HG03571 (cell line): ENCODE measurements at regions not wholly inside any gene's neighbourhood (a gene's known extent, or its start where the extent isn't known, plus 50 kb on each side); places are given as distances from the start of the nearest gene placed in this dataset.
"Not testable (repeated sequence)": the region's sequence is repeated elsewhere in the genome, so short reads cannot be mapped to it uniquely, and the experiment has no call there.

ENCODE experiments used
- ATAC-seq: cut with Tn5 transposase; IDR thresholded peaks from one replicate; pipeline ENCODE4 v1.9.1; 2021; ENCODE audit not compliant: unreplicated experiment

- ATAC-seq: no peak
Observed at GRCh38 chr16:75780669-75781068, 54.4 kb upstream of the CPHXL start.

DNA sequence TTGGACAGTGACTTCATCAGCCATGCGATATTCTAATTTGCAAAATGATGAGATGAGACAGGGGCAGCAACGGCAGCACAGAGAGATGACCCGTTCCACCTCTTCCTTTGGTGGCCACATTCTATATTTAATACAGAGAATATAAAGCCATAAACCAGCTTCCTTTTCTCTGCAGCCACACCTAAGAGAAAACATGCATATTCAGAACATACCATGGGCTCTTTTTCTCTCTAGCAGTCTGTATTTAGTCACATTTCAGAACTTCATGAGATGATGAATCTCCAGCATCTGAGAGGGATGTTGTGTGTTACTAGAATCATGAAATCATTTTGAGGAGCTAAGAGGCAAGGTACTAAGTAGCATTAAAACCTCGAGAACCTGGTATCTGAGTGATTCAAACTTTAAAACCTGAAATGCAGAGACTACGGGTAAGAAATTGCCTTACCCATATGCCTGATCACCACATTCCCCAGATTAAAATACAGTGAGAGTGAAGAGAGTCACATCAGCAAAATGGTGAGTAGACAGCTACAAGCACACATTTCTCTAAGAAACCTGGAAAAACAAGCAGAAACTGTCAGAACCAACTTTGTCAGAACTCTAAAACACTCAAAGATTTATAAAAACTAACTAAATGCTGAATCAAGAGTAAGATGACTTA lies 55.5 kb upstream of the CPHXL start:
- ATAC-seq: no peak

- ATAC-seq: peak; percentile 70
Observed at GRCh38 chr16:75787440-75787839, 61.1 kb upstream of the CPHXL start.

DNA sequence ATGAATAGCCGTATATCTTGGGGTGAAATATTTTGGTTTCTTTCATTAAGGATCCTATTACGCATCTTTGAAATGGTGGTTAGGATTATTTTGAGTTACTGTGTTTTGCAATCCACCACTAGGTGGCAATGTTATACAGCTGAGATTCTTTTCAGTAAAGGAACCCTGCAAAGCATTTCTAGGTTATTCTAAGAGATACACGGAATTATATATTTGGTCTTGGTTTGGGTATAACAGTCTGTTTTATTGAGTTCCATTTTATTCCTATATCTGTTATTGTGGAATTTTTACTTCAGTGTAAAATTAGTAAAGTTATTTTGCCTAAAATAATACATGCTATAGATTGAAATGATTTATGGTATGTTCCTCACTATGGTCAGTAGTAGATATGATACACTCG lies 62.9 kb upstream of the CPHXL start:
- peak; percentile 62 for ATAC-seq

GRCh38 chr16:75792771-75793492 lies 66.6 kb upstream of the CPHXL start:
- no peak for ATAC-seq

- no peak for ATAC-seq
Observed at GRCh38 chr16:75793641-75794040, 67.4 kb upstream of the CPHXL start.

DNA sequence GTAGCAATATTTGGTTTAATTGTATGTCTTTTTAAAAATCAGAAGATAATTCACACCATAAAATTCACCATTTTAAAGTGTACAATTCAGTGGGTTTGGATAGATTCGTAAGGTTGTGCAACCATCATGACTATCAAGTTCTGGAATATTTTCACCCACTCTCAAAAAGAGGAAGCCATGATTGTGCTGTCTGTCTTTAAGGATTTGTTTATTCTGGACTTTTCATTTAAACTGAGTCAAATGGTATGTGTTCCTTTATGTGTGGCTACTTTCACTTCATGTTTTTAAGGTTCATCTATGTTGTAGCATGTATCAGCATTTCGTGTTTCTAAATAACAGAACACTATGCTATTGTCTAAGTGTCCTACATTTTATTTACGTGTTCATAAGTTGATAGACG lies 68.1 kb upstream of the CPHXL start:
- ATAC-seq: no peak

- no peak for ATAC-seq
Observed at GRCh38 chr16:75798714-75799113, 72.4 kb upstream of the CPHXL start.

GRCh38 chr16:75801307-75801706 lies 75.0 kb upstream of the CPHXL start:
- no peak for ATAC-seq

GRCh38 chr16:75803753-75804152 lies 77.5 kb upstream of the CPHXL start:
- ATAC-seq: no peak

GRCh38 chr16:75804368-75804767 lies 78.1 kb upstream of the CPHXL start:
- ATAC-seq: no peak

DNA sequence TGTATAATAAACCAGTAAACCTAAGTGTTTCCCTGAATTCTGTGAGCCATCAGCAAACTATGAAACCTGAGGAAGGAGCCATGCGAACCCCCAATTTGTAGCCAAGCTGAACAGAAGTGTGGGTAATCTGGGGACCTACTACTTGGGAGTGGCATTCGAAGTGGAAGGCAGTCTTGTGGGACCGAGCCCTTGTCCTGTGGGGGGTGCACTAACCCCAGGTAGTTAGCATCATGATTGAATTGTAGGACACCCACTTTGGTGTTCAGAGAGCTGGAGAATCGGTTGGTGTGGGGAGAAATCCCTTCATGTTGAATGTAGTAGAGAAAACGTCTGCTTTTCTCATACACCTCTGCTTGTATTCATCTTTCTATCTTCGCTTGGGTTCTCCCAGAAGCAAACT lies 79.7 kb upstream of the CPHXL start:
- ATAC-seq: no peak

DNA sequence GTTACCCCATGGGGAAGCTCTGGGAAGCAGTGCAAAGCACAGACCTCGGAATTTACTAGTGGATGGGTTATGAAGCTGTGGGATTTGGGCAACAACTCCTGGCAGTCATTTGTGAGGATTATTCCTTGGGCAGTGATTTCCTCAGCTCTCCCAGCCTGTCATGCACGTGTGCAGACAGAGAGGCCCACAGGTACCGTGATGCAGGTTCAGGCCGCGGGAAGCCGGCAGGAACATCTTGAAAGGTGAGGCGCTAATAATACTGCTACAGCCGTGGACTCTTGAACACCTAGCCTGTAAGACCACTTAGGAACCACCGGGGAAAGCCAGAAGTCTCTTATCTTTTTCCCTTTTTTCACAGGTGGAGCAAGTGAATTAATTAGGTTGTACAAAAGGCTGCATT lies 80.2 kb upstream of the CPHXL start:
- no peak for ATAC-seq

DNA sequence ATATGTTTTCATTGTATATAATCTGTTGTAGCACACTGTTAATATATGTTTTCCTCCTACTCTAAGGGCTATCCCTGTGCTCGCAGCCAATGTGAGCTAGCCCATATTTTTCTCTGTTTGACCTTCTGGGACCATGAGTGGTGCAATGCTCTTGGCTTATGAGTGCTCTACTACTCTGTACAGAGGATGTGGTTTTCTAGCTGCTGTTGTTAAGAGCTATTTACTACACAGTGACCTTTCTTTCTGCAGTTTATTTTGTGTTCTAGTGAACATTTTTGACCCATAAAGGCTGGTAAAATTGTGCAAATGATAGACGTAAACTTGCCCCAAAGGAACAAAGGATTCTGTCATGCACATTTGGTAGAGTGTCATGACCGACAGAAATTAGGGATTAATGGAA lies 84.1 kb upstream of the CPHXL start:
- no peak for ATAC-seq

GRCh38 chr16:75811020-75811634 lies 84.8 kb upstream of the CPHXL start:
- ATAC-seq: no peak

DNA sequence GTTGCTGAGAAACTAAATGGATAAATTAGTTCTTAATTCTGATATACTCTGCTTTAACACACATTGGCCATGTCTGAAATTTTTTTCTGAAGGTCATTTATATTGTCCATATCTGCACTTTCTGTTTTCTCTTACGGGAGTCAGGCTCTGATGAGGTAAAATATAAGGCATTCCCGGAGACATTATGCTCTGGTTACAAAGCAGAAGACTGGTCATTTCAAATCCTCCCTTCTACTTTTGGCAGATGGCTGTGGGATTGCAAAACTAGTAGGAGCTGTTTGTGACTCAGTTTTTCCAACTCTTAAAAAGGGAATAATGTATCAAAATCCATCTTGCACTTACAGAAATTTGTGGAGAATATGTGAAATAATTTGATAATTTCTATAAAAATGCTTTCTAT lies 92.2 kb upstream of the CPHXL start:
- no peak for ATAC-seq

DNA sequence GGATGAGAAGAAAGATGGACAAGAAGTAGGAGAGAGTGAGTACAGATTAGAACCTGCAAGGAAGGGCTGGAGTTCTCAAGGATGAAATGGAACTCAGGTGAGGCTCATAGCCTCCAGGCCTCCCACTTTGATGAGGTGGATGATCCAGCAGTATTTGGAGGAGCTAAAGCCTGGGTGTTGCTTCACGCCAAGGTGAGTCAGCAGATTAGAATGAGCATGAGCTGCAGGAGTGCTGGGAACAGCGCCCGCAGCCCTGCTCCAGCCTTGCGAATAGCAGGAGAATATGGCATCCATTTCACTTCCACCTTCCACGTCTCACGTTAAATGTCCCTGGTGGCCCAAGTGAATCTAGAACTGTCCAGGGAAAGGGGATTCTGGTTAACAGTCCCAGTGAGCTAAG lies 94.4 kb upstream of the CPHXL start:
- no peak for ATAC-seq

GRCh38 chr16:75821117-75821516 lies 94.8 kb upstream of the CPHXL start:
- ATAC-seq: no peak

DNA sequence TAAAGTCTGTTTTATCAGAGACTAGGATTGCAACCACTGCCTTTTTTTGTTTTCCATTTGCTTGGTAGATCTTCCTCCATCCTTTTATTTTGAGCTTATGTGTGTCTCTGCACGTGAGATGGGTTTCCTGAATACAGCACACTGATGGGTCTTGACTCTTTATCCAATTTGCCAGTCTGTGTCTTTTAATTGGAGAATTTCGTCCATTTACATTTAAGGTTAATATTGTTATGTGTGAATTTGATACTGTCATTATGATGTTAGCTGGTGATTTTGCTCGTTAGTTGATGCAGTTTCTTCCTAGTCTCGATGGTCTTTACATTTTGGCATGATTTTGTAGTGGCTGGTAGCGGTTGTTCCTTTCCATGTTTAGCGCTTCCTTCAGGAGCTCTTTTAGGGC lies 99.5 kb upstream of the CPHXL start:
- not testable (repeated sequence) for ATAC-seq

DNA sequence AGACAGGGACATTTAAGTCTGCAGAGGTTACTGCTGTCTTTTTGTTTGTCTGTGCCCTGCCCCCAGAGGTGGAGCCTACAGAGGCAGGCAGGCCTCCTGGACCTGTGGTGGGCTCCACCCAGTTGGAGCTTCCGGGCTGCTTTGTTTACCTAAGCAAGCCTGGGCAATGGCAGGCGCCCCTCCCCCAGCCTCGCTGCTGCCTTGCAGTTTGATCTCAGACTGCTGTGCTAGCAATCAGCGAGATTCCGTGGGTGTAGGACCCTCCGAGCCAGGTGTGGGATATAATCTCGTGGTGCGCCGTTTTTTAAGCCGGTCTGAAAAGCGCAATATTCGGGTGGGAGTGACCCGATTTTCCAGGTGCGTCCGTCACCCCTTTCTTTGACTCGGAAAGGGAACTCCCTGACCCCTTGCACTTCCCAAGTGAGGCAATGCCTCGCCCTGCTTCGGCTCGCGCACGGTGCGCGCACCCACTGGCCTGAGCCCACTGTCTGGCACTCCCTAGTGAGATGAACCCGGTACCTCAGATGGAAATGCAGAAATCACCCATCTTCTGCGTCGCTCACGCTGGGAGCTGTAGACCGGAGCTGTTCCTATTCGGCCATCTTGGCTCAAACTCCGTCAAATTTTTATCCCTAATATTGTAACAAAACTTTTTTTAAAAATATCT lies 101.2 kb upstream of the CPHXL start:
- ATAC-seq: not testable (repeated sequence)

DNA sequence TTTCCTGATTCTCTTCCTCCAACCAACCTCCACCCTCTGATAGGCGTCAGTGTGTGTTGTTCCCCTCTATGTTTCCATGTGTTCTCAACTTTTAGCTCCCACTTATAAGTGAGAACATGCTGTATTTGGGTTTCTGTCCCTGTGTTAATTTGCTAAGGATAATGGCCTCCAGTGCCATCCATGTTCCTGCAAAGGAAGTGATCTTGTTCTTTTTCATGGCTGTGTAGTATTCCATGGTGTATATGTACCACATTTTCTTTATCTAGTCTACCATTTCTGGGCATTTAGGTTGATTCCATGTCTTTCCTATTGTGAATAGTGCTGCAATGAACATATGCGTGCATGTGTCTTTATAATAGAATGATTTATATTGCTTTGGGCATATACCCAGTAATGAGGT lies 107.1 kb upstream of the CPHXL start:
- ATAC-seq: not testable (repeated sequence)
